Thyroid gland (tissue), 4 donors: ENCODE measurements at regions not wholly inside any gene's neighbourhood (a gene's known extent, or its start where the extent isn't known, plus 50 kb on each side); places are given as distances from the start of the nearest gene placed in this dataset.

Experiments
- CTCF ChIP-seq, 6 experiments: fragments of 200-600 bp in 3 of 6; fragments of 450-650 bp in 3 of 6; sonication (generic) in 3 of 6; IDR thresholded peaks; one replicate each; pipeline ENCODE4 v1.5.1; 2016 to 2019; ENCODE audit warnings: antibody characterized with exemption in 6 of 6, mild to moderate bottlenecking in 2 of 6, inconsistent platforms in 1 of 6, moderate library complexity in 1 of 6
- POLR2A ChIP-seq, 2 donors: fragments of 450-650 bp; IDR thresholded peaks; one replicate each; pipeline ENCODE4 v1.6.1; 2017; ENCODE audit warnings: antibody characterized with exemption in 2 of 2, mild to moderate bottlenecking in 2 of 2, moderate library complexity in 1 of 2

GRCh38 chr2:101630224-101630949, 67.1 kb upstream of the MAP4K4 start:
- TF ChIP-seq POLR2A (IDR thresholded peaks at IDR 0.05) (no peak), CTCF (IDR thresholded peaks at IDR 0.05) (no peak)
